GM12874 (cell line): ENCODE measurements at regions not wholly inside any gene's neighbourhood (a gene's known extent, or its start where the extent isn't known, plus 50 kb on each side); places are given as distances from the start of the nearest gene placed in this dataset.

Experiments used
- CTCF ChIP-seq: IDR thresholded peaks from 2 replicates; pipeline ENCODE4 v1.5.1; 2011; ENCODE audit warnings: low read depth, mild to moderate bottlenecking, control low read depth, low read length, moderate library complexity; ENCODE audit not compliant: insufficient read depth

- no peak for TF ChIP-seq CTCF
Measured at GRCh38 chr3:146914409-146914808, 309.3 kb upstream of the PLSCR5 start.

- no peak for TF ChIP-seq CTCF
Measured at GRCh38 chr3:146912241-146913015, 307.3 kb upstream of the PLSCR5 start.

- no peak for TF ChIP-seq CTCF
Measured at GRCh38 chr3:146903927-146904326, 298.8 kb upstream of the PLSCR5 start.

- TF ChIP-seq CTCF, result no peak
Measured at GRCh38 chr3:146899171-146899570, 294.0 kb upstream of the PLSCR5 start.

- no peak for TF ChIP-seq CTCF
Measured at GRCh38 chr3:146896711-146897110, 291.6 kb upstream of the PLSCR5 start.

GRCh38 chr3:146895026-146895749 lies 290.0 kb upstream of the PLSCR5 start:
- TF ChIP-seq CTCF, result no peak

- TF ChIP-seq CTCF, result no peak
Measured at GRCh38 chr3:146894406-146894805, 289.3 kb upstream of the PLSCR5 start.
